Brain microvascular endothelial cell (primary cell): ENCODE measurements at regions not wholly inside any gene's neighbourhood (a gene's known extent, or its start where the extent isn't known, plus 50 kb on each side); places are given as distances from the start of the nearest gene placed in this dataset.

Experiments used
- DNase-seq: peaks from one replicate; pipeline ENCODE4 v3.0.0-alpha.2; 2020
- H3K27ac ChIP-seq: fragments of 250-450 bp; sonication (Bioruptor Pico); 2 replicates; pipeline ENCODE4 v1.5.1; 2020; ENCODE audit warnings: mild to moderate bottlenecking, moderate library complexity
- H3K27me3 ChIP-seq: fragments of 250-450 bp; sonication (Bioruptor Pico); replicated peaks from 2 replicates; pipeline ENCODE4 v1.5.1; 2020; ENCODE audit warnings: mild to moderate bottlenecking
- H3K36me3 ChIP-seq: fragments of 250-450 bp; sonication (Bioruptor Pico); replicated peaks from 2 replicates; pipeline ENCODE4 v1.5.1; 2020; ENCODE audit warnings: mild to moderate bottlenecking
- H3K4me3 ChIP-seq: 2 replicates; pipeline ENCODE4 v1.5.1; 2011; ENCODE audit warnings: low read depth, mild to moderate bottlenecking, control low read depth, low read length, moderate library complexity
- in situ Hi-C: cut with HindIII; loops from 2 replicates; pipeline ENCODE4 v1.10.0; 2017; ENCODE audit warnings: low sequenced_read_pairs, low pct_ligation_motif_present
- TF ChIP-seq, protein P1 (sequence below): IDR thresholded peaks from 2 replicates; pipeline ENCODE4 v1.5.1; 2011; ENCODE audit warnings: low read depth, mild to moderate bottlenecking, moderate library complexity, low read length, control low read depth, inconsistent platforms; ENCODE audit errors: missing control alignments

DNA sequence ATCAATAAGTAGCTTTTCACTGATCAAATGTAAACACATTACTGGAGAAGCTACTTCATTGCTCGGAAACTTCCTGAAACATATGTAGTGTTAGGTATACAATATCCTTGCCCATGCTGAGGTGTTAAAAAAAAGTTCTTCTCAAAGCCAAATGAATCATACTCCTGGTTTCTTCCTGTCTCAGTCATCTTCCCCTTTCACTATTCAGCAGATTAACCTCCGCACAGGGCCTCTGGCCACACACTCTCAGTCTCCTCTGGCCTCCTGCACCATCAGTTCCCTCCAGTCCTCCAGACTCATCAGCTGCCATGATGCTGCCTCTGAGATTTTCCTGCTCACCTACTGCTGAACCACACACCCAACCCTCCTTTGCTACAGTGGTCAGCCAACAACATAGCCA, 70.5 kb upstream of the BOC start:
- Histone ChIP-seq H3K36me3 (no peaks in the 10 kb centered on the region), H3K27me3 (no peaks in the 10 kb centered on the region), H3K4me3 (no peak overlapping the region), H3K27ac (no peak overlapping the region)
- TF ChIP-seq, protein P1, sequence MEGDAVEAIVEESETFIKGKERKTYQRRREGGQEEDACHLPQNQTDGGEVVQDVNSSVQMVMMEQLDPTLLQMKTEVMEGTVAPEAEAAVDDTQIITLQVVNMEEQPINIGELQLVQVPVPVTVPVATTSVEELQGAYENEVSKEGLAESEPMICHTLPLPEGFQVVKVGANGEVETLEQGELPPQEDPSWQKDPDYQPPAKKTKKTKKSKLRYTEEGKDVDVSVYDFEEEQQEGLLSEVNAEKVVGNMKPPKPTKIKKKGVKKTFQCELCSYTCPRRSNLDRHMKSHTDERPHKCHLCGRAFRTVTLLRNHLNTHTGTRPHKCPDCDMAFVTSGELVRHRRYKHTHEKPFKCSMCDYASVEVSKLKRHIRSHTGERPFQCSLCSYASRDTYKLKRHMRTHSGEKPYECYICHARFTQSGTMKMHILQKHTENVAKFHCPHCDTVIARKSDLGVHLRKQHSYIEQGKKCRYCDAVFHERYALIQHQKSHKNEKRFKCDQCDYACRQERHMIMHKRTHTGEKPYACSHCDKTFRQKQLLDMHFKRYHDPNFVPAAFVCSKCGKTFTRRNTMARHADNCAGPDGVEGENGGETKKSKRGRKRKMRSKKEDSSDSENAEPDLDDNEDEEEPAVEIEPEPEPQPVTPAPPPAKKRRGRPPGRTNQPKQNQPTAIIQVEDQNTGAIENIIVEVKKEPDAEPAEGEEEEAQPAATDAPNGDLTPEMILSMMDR: no peak
- no peak for DNase-seq
- in situ Hi-C loops: no loop called here

DNA sequence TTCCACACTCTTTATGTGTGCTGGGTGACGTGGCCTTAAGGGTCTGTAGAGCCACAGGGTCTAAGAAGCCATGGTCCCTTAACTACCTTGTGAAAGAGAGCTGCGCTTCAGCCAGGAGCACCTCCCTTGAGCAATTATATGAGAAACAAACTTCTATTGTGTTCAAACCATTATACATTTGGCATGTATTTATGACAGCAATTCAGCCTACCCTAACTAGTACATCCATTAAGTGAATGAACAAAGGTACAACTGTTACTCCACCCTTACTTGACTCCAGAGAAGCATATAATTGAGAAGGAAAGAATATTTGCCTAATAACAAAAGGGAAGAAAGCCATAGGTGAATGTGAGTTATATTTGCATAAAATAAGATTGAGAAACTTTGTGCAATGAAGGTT, 69.8 kb upstream of the BOC start:
- no peak overlapping the region for H3K4me3 ChIP-seq
- in situ Hi-C loops: no loop called here
- TF ChIP-seq, protein P1: no peak
- no peak overlapping the region for H3K27ac ChIP-seq
- no peaks in the 10 kb centered on the region for H3K27me3 ChIP-seq
- H3K36me3 ChIP-seq: no peaks in the 10 kb centered on the region
- no peak for DNase-seq

DNA sequence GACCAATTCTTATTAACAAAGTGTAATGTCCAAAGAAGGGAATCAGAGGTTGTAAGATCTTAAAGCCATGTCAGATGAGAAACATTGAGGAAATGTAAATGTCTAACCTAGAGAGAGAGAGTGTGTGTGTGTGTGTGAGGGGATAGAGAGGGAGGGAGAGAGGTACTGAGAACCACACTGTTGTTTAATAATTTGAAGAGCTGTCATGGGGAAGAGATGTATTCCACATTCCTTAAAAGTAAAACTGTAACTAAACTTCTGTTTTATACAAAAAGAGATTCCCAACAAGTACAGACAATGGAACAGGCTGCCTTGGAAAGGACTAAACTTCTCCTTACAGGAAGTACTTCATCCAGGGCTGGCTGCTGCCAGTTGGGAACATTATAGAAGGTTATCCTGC, 68.9 kb upstream of the BOC start:
- Histone ChIP-seq H3K27ac (no peak overlapping the region), H3K27me3 (no peaks in the 10 kb centered on the region), H3K4me3 (no peak overlapping the region), H3K36me3 (no peaks in the 10 kb centered on the region)
- in situ Hi-C loops: no loop called here
- TF ChIP-seq, protein P1: no peak
- no peak for DNase-seq

DNA sequence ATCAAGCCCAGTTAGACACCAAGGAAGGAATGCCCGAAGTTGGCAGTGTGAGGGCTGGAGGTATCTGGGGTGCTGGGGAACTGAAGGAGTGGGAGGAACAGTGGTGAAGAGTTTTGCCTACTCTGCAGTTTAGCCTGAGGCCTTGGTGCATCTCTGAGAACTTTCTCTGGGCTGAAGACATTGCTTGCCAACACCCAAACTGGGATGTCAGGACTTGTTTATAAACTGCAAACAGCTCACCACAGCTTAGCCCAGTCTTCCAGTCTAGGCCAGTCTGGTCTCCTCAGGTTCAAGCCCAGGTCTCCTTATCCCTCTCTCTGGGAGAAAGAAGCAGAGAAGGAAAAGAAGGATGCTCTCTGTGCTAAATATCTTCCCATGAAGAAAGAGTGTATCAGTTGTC, 68.0 kb upstream of the BOC start:
- no peak for DNase-seq
- H3K4me3 ChIP-seq: no peak overlapping the region
- no peaks in the 10 kb centered on the region for H3K36me3 ChIP-seq
- H3K27ac ChIP-seq: no peak overlapping the region
- TF ChIP-seq, protein P1: no peak
- in situ Hi-C loops: no loop called here
- H3K27me3 ChIP-seq: no peaks in the 10 kb centered on the region

DNA sequence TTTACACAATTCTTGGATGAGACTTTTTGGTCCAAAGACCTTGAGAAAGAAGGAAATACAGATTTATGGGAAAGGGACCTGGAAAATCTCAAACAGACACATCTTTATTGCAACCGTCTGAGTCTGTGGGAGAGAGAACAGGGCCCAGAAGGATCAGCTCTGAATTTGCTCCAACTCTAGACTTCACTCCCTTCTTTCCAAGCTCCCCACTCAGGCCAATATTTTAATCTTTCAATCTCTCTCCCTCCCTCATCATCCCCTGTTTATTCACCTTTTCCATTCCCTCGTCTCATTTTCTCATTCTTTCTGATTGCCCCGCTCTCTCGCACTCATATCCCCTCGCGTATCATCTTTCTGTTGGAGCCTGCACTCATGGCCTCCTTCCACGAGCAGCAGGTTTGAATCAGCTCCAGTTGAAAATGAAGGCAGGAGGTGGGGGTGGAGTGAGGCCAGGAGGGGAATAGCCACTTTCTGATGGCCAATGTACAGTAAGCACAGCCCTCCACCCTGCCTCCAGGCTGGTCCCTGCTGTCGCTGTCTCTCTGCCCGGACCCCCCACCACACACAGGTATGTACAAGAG, 63.6 kb upstream of the BOC start:
- Histone ChIP-seq H3K27ac (no peak overlapping the region), H3K27me3 (no peaks in the 10 kb centered on the region), H3K4me3 (no peak overlapping the region), H3K36me3 (no peaks in the 10 kb centered on the region)
- TF ChIP-seq, protein P1: no peak
- DNase-seq: no peak
- in situ Hi-C loops: no loop called here

DNA sequence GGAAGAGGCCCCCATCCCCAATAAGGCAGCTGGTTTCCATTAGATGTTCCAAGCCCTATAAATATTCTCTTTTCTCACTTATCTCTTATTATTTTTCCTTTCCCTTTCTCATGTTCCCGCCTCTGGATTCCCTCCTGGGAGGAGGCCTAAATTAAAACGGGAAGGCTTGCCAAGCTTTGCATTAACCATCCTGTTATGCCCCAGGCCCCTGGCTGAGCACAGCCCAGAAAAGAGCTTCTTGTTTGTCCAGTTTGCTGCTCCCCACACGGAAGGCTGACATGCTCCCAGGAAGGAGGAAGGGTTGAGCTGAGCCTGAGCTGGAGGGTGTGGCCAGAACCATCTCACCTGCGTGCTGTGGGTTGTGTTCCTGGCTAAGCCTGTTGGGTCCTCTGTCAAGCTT, 63.1 kb upstream of the BOC start:
- in situ Hi-C loops: no loop called here
- Histone ChIP-seq H3K27me3 (no peaks in the 10 kb centered on the region), H3K27ac (no peak overlapping the region), H3K4me3 (no peak overlapping the region), H3K36me3 (no peaks in the 10 kb centered on the region)
- TF ChIP-seq, protein P1: no peak
- no peak for DNase-seq
